Activated gamma-delta T cell (primary cell): ENCODE measurements at regions not wholly inside any gene's neighbourhood (a gene's known extent, or its start where the extent isn't known, plus 50 kb on each side); places are given as distances from the start of the nearest gene placed in this dataset.
"Not testable (repeated sequence)": the region's sequence is repeated elsewhere in the genome, so short reads cannot be mapped to it uniquely, and the experiment has no call there.

Experiments used
- DNase-seq: peaks from one replicate; lab custom pipeline; 2025; lab: John Stamatoyannopoulos, UW

- DNase-seq = no peak
Observed at GRCh38 chr21:21858502-21859334, 860.5 kb downstream of the NCAM2 start.

GRCh38 chr21:21860888-21861287 lies 862.7 kb downstream of the NCAM2 start:
- DNase-seq = no peak

GRCh38 chr21:21864321-21864840 lies 866.2 kb downstream of the NCAM2 start:
- DNase-seq = no peak

- no peak for DNase-seq
Observed at GRCh38 chr21:21897275-21897883, 899.2 kb downstream of the NCAM2 start.

GRCh38 chr21:21898801-21899200 lies 900.6 kb downstream of the NCAM2 start:
- no peak for DNase-seq

GRCh38 chr21:21902416-21902815 lies 904.2 kb downstream of the NCAM2 start:
- DNase-seq = not testable (repeated sequence)

- no peak for DNase-seq
Observed at GRCh38 chr21:21907271-21907670, 909.1 kb downstream of the NCAM2 start.

- DNase-seq = no peak
Observed at GRCh38 chr21:21915816-21916215, 917.6 kb downstream of the NCAM2 start.

GRCh38 chr21:21921410-21922232 lies 923.4 kb downstream of the NCAM2 start:
- DNase-seq = no peak

- DNase-seq = no peak
Observed at GRCh38 chr21:21929226-21929625, 931.0 kb downstream of the NCAM2 start.

- DNase-seq = no peak
Observed at GRCh38 chr21:21929789-21930188, 931.6 kb downstream of the NCAM2 start.

GRCh38 chr21:21952566-21952965 lies 954.4 kb downstream of the NCAM2 start:
- no peak for DNase-seq

- DNase-seq = no peak
Observed at GRCh38 chr21:21955204-21955603, 957.0 kb downstream of the NCAM2 start.

- no peak for DNase-seq
Observed at GRCh38 chr21:21957490-21957889, 959.3 kb downstream of the NCAM2 start.

- DNase-seq = no peak
Observed at GRCh38 chr21:21963911-21964310, 965.7 kb downstream of the NCAM2 start.

GRCh38 chr21:21968810-21969209 lies 970.6 kb downstream of the NCAM2 start:
- no peak for DNase-seq

GRCh38 chr21:21969211-21969610 lies 971.0 kb downstream of the NCAM2 start:
- DNase-seq = no peak

- no peak for DNase-seq
Observed at GRCh38 chr21:21971384-21971783, 973.2 kb downstream of the NCAM2 start.

GRCh38 chr21:21973806-21974205 lies 975.6 kb downstream of the NCAM2 start:
- no peak for DNase-seq

- no peak for DNase-seq
Observed at GRCh38 chr21:21996891-21997290, 998.7 kb downstream of the NCAM2 start.

- DNase-seq = no peak
Observed at GRCh38 chr21:21997390-21998333, 999.5 kb downstream of the NCAM2 start.
